A673 (cell line): ENCODE measurements at regions not wholly inside any gene's neighbourhood (a gene's known extent, or its start where the extent isn't known, plus 50 kb on each side); places are given as distances from the start of the nearest gene placed in this dataset.
"Not testable (repeated sequence)": the region's sequence is repeated elsewhere in the genome, so short reads cannot be mapped to it uniquely, and the experiment has no call there.

Source experiments
- BruUV-seq: library from RNA; stranded (reverse); fragments of 400-500 nt; replicated peaks from 2 replicates; lab custom pipeline; 2021; lab: Mats Ljungman, UMichigan
- CTCF ChIA-PET: fragments of 300-600 bp; sonication (Branson Sonifier 250); formaldehyde crosslinking; loops from one replicate; lab custom pipeline; 2022; ENCODE audit warnings: antibody characterized with exemption; lab: Charles Lee
- POLR2A ChIA-PET: fragments of 300-600 bp; sonication (Branson Sonifier 250); formaldehyde crosslinking; loops from one replicate; lab custom pipeline; 2022; ENCODE audit warnings: antibody characterized with exemption; ENCODE audit not compliant: low non-redundant PET; lab: Charles Lee
- DNase-seq: peaks from one replicate; pipeline ENCODE4 v3.0.0-alpha.2; 2015; ENCODE audit warnings: low spot score
- H3K27ac ChIP-seq: fragments of 200-600 bp; sonication (generic); 2 replicates; pipeline ENCODE4 v1.5.1; 2016; ENCODE audit warnings: mixed run types, low read depth, mild to moderate bottlenecking, mixed read lengths, antibody characterized with exemption, low read length; ENCODE audit not compliant: poor library complexity, severe bottlenecking
- H3K27me3 ChIP-seq: fragments of 200-600 bp; sonication (generic); replicated peaks from 2 replicates; pipeline ENCODE4 v1.6.1; 2017; ENCODE audit warnings: mixed run types, low read depth, mild to moderate bottlenecking, mixed read lengths, antibody characterized with exemption, low read length; ENCODE audit not compliant: insufficient read depth, poor library complexity
- H3K36me3 ChIP-seq: fragments of 200-600 bp; sonication (generic); 2 replicates; pipeline ENCODE4 v1.6.1; 2016; ENCODE audit warnings: mixed run types, mild to moderate bottlenecking, mixed read lengths, antibody characterized with exemption, low read length; ENCODE audit not compliant: insufficient read depth, poor library complexity, severe bottlenecking
- H3K4me1 ChIP-seq: fragments of 200-600 bp; sonication (generic); 2 replicates; pipeline ENCODE4 v1.6.1; 2017; ENCODE audit warnings: mixed run types, mild to moderate bottlenecking, mixed read lengths, antibody characterized with exemption, low read length; ENCODE audit not compliant: insufficient read depth, poor library complexity, severe bottlenecking
- H3K4me3 ChIP-seq: fragments of 200-600 bp; sonication (generic); 2 replicates; pipeline ENCODE4 v1.5.1; 2016; ENCODE audit warnings: low read depth, mixed run types, mild to moderate bottlenecking, mixed read lengths, low read length; ENCODE audit not compliant: poor library complexity, severe bottlenecking
- H3K9me3 ChIP-seq: fragments of 200-600 bp; sonication (generic); 2 replicates; pipeline ENCODE4 v1.6.1; 2016; ENCODE audit warnings: mixed run types, low read depth, mild to moderate bottlenecking, mixed read lengths, antibody characterized with exemption, low read length; ENCODE audit not compliant: poor library complexity, severe bottlenecking
- EZH2 ChIP-seq: fragments of 200-600 bp; sonication (generic); IDR thresholded peaks from 2 replicates; pipeline ENCODE4 v1.6.1; 2017; ENCODE audit warnings: borderline replicate concordance, low read depth, mild to moderate bottlenecking, mixed read lengths, antibody characterized with exemption, low read length; ENCODE audit not compliant: poor library complexity, severe bottlenecking
- intact Hi-C: fragments of 100-400 bp; cut with micrococcal nuclease; formaldehyde crosslinking; loops from one replicate; pipeline ENCODE4 v1.10.0; 2022; ENCODE audit not compliant: unreplicated experiment
- TF ChIP-seq, protein P1 (sequence below): fragments of 300-800, 200-600 bp; sonication (generic); conservative IDR thresholded peaks from 2 replicates; pipeline ENCODE4 v1.5.1; 2017; ENCODE audit warnings: low read depth, mild to moderate bottlenecking, antibody characterized with exemption, low read length, moderate library complexity, mixed read lengths

GRCh38 chr6:85344996-85345395 is 104.9 kb upstream of the NT5E start:
- no peak overlapping the region for H3K27ac ChIP-seq
- ChIA-PET POLR2A (no interaction called here), CTCF (no interaction called here)
- H3K27me3 ChIP-seq = peaks cover 4% of the 10 kb centered on the region
- H3K4me3 ChIP-seq = no peak overlapping the region
- H3K36me3 ChIP-seq = no peaks in the 10 kb centered on the region
- TF ChIP-seq EZH2 = no peak
- TF ChIP-seq, protein P1, sequence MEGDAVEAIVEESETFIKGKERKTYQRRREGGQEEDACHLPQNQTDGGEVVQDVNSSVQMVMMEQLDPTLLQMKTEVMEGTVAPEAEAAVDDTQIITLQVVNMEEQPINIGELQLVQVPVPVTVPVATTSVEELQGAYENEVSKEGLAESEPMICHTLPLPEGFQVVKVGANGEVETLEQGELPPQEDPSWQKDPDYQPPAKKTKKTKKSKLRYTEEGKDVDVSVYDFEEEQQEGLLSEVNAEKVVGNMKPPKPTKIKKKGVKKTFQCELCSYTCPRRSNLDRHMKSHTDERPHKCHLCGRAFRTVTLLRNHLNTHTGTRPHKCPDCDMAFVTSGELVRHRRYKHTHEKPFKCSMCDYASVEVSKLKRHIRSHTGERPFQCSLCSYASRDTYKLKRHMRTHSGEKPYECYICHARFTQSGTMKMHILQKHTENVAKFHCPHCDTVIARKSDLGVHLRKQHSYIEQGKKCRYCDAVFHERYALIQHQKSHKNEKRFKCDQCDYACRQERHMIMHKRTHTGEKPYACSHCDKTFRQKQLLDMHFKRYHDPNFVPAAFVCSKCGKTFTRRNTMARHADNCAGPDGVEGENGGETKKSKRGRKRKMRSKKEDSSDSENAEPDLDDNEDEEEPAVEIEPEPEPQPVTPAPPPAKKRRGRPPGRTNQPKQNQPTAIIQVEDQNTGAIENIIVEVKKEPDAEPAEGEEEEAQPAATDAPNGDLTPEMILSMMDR = no peak
- intact Hi-C loops = no loop called here
- no peak for DNase-seq
- no peaks in the 10 kb centered on the region for H3K4me1 ChIP-seq
- BruUV-seq = no TSS peak
- no peaks in the 10 kb centered on the region for H3K9me3 ChIP-seq

- no peaks in the 10 kb centered on the region for H3K9me3 ChIP-seq
- TF ChIP-seq EZH2 = no peak
- TF ChIP-seq, protein P1 = no peak
- peaks cover 5% of the 10 kb centered on the region for H3K27me3 ChIP-seq
- POLR2A ChIA-PET = no interaction called here
- intact Hi-C loops = no loop called here
- CTCF ChIA-PET = no interaction called here
- H3K4me3 ChIP-seq = no peak overlapping the region
- H3K36me3 ChIP-seq = no peaks in the 10 kb centered on the region
- no peak for DNase-seq
- BruUV-seq = no TSS peak
- no peaks in the 10 kb centered on the region for H3K4me1 ChIP-seq
- H3K27ac ChIP-seq = no peak overlapping the region
Measured at GRCh38 chr6:85343428-85343827, 106.5 kb upstream of the NT5E start.

DNA sequence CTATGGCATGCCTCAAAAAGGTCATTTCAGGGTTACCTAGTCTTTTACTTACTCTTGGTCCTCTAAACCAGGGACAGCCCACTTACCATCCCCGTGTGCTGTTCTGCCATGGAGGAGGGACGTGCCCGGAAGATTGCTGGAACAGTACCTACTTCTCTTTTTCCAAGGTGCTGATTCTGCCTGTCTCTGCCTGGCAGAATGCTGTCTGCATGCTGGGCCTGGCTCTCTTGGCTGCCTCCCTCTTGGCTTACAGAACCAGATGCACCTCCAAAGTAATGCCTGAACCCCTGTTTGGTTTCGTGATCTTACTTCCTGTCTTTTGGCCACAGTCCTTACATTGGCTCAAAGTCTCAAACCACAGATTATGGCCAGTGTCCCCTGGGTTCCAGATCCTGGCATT is 120.7 kb upstream of the NT5E start:
- intact Hi-C loops = loop anchor here (10.0 kb wide), 3 partner anchors 564 to 1444 kb away; partner anchors contain the start of genes CEP162 and TBX18
- no peaks in the 10 kb centered on the region for H3K36me3 ChIP-seq
- ChIA-PET POLR2A (no interaction called here), CTCF (no interaction called here)
- H3K9me3 ChIP-seq = no peaks in the 10 kb centered on the region
- no peak overlapping the region for H3K4me3 ChIP-seq
- H3K27ac ChIP-seq = no peak overlapping the region
- no peaks in the 10 kb centered on the region for H3K4me1 ChIP-seq
- no TSS peak for BruUV-seq
- H3K27me3 ChIP-seq = no peaks in the 10 kb centered on the region
- no peak for DNase-seq
- TF ChIP-seq, protein P1 = no peak
- no peak for TF ChIP-seq EZH2

GRCh38 chr6:85325811-85326210 is 124.1 kb upstream of the NT5E start:
- H3K36me3 ChIP-seq, H3K27ac ChIP-seq, POLR2A ChIA-PET, H3K4me1 ChIP-seq, H3K27me3 ChIP-seq, H3K9me3 ChIP-seq, CTCF ChIA-PET, DNase-seq, H3K4me3 ChIP-seq, BruUV-seq: not testable (repeated sequence)
- intact Hi-C loops = loop anchor here (10.0 kb wide), 3 partner anchors 561 to 1441 kb away; partner anchors contain the start of genes CEP162 and TBX18
